HUES48 (cell line): ENCODE measurements at regions not wholly inside any gene's neighbourhood (a gene's known extent, or its start where the extent isn't known, plus 50 kb on each side); places are given as distances from the start of the nearest gene placed in this dataset.
"Not testable (repeated sequence)": the region's sequence is repeated elsewhere in the genome, so short reads cannot be mapped to it uniquely, and the experiment has no call there.

ENCODE experiments used
- H3K27ac ChIP-seq: one replicate; pipeline ENCODE4 v1.7.0; 2013; ENCODE audit warnings: low read depth, low read length, inconsistent platforms
- H3K27me3 ChIP-seq: 2 replicates; pipeline ENCODE4 v1.6.1; 2013; ENCODE audit warnings: mild to moderate bottlenecking, low read length; ENCODE audit not compliant: control insufficient read depth, insufficient read depth
- H3K36me3 ChIP-seq: 2 replicates; pipeline ENCODE4 v1.6.1; 2013; ENCODE audit warnings: low read length; ENCODE audit not compliant: control insufficient read depth, insufficient read depth
- H3K4me1 ChIP-seq: 2 replicates; pipeline ENCODE4 v1.6.1; 2013; ENCODE audit warnings: mild to moderate bottlenecking, low read length; ENCODE audit not compliant: control insufficient read depth, insufficient read depth
- H3K4me3 ChIP-seq: 2 replicates; pipeline ENCODE4 v1.5.1; 2013; ENCODE audit warnings: mild to moderate bottlenecking, low read depth, low read length
- H3K9ac ChIP-seq: 2 replicates; pipeline ENCODE4 v1.6.1; 2013; ENCODE audit warnings: mild to moderate bottlenecking, low read depth, low read length, moderate library complexity
- H3K9me3 ChIP-seq: 2 replicates; pipeline ENCODE4 v1.6.1; 2013; ENCODE audit warnings: low read length; ENCODE audit not compliant: control insufficient read depth, insufficient read depth

DNA sequence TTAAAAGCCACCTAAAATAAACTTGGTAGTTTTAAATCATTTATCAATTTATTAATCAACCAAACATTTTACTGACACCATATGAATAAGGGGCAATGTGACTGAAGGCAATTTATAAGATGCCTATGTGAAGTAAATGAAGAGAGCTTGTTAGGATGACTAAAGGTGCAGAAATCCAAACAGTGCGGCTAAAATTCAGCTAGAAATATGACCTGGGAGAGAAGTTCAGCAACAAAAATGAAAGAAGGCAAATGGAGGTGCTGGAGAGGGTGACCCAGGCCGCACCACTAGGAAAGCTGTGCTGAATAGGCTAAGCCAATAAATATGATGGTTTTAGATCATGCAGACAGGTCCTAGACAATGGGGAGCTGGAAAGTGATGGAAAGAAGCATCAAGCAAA is 403.7 kb downstream of the BTG1 start:
- no peaks in the 10 kb centered on the region for H3K9me3 ChIP-seq
- H3K27me3 ChIP-seq = no peaks in the 10 kb centered on the region
- H3K9ac ChIP-seq = no peak overlapping the region
- H3K4me1 ChIP-seq = peaks cover 7% of the 10 kb centered on the region; the same call in 1 of the 2 replicates
- no peak overlapping the region for H3K4me3 ChIP-seq
- H3K36me3 ChIP-seq = no peaks in the 10 kb centered on the region
- no peak overlapping the region for H3K27ac ChIP-seq

DNA sequence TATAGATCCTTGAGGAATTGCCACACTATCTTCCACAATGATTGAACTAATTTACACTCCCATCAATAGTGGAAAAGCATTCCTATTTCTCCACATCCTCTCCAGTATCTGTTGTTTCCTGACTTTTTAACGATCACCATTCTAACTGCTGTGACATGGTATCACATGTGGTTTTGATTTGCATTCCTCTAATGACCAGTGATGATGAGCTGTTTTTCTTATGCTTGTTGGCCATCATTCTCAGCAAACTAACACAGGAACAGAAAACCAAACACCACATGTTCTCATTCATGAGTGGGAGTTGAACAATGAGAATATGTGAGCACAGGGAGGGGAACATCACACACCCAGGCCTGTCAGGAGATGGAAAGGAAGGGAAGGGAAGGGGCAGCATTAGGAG is 411.8 kb downstream of the BTG1 start:
- not testable (repeated sequence) for H3K4me1 ChIP-seq, H3K9me3 ChIP-seq, H3K36me3 ChIP-seq, H3K27ac ChIP-seq, H3K4me3 ChIP-seq, H3K9ac ChIP-seq, H3K27me3 ChIP-seq

DNA sequence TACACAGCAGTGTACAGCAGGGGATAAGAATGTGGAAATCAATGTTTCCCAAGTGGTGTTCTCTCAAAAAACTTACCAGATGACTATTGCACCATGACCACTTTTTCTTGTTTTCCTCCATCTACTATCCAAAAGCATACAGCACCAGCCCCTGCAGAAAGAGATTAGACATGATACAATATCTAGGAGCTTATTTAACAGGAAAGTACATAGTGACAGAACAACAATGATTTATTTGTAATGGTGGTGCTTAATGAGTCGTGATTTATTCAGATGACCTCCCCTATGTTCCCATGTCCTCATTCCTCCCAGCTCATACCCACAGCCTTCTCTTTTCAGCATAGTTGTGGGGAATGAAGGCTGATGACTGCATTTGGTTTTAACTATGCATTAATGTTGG is 413.6 kb downstream of the BTG1 start:
- Histone ChIP-seq H3K27me3 (no peaks in the 10 kb centered on the region), H3K27ac (no peak overlapping the region), H3K36me3 (no peaks in the 10 kb centered on the region), H3K9ac (no peak overlapping the region), H3K4me3 (no peak overlapping the region), H3K9me3 (no peaks in the 10 kb centered on the region), H3K4me1 (no peaks in the 10 kb centered on the region)

DNA sequence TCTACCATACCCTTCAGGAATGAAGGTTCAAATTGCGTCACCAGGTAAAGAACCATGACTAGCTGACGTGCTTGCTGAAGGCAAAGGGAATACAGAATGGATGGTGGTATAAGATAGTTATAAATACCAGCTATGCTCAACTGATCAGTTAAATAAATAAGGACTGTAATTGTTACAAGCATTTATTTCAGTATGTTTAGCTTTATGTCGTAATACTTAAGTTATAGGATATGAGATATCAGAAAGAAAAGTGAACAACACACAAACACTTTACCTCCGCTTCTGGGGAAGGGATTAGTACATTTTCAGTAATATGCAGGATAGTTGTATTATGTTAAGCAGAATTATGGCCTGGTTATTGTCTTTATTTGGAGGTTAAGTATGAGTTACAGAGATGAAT is 416.1 kb downstream of the BTG1 start:
- H3K4me1 ChIP-seq = no peaks in the 10 kb centered on the region
- H3K27ac ChIP-seq = no peak overlapping the region
- H3K27me3 ChIP-seq = no peaks in the 10 kb centered on the region
- H3K9ac ChIP-seq = no peak overlapping the region
- no peaks in the 10 kb centered on the region for H3K36me3 ChIP-seq
- H3K9me3 ChIP-seq = no peaks in the 10 kb centered on the region
- no peak overlapping the region for H3K4me3 ChIP-seq

DNA sequence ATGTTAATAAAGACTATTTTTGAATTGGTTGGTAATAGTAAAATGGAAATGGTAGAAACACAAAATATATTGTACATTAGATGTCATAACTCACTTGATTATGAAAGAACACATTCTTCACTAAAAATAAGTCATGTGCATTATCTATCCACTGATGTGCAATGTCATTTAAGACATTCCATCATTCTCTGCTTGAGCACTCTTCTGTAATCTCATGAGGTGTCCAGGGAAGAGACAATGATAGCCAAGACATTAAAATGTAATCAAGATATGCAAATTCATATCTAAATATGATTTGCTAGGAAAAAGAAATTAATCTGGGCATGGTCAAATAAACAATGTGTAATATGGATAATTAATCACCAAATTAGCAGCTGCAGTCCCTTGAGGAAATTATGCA is 422.5 kb downstream of the BTG1 start:
- Histone ChIP-seq H3K4me3 (no peak overlapping the region), H3K9me3 (no peaks in the 10 kb centered on the region), H3K27ac (no peak overlapping the region), H3K4me1 (no peaks in the 10 kb centered on the region), H3K36me3 (no peaks in the 10 kb centered on the region), H3K9ac (no peak overlapping the region), H3K27me3 (no peaks in the 10 kb centered on the region)

DNA sequence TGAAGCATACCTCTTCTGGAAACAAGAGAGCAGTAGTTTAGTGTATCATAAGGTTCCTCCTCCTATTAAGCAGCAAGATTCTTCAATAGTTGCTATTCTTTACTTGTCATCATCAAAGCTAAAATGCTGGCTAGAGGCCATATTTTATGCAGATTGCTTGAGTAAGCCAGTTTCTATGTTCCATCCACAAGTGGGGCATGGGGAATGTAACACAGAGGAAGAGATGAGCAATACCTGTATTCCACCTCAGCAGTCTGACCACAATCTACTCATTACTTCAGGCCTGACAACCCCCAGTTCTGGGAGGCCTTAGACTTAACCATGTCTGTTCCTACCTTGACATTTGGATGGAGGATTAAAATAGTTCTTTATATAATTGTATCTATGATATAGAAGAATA is 423.6 kb downstream of the BTG1 start:
- Histone ChIP-seq H3K4me1 (no peaks in the 10 kb centered on the region), H3K4me3 (no peak overlapping the region), H3K27ac (no peak overlapping the region), H3K36me3 (no peaks in the 10 kb centered on the region), H3K9me3 (no peaks in the 10 kb centered on the region), H3K9ac (no peak overlapping the region), H3K27me3 (no peaks in the 10 kb centered on the region)

DNA sequence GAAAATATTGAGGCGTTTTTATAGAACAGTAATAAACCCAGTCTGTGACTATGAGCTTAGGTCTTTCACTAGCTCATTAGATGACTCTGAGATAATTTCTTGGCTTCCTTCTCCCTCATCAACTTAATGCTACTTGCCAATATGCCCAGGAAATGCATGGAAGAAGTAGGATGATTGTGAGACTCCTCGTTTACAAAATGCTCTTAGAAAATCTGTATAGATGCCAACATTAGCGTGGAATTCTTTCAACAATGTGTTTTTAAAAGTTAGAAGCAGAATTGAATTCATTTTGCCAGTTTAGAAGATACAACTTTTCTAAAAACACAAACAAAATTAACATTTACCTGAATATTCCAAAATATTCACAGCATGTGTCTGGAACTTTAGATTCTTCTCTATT is 424.6 kb downstream of the BTG1 start:
- Histone ChIP-seq H3K9me3 (no peaks in the 10 kb centered on the region), H3K4me1 (no peaks in the 10 kb centered on the region; the same call in 1 of the 2 replicates), H3K27me3 (no peaks in the 10 kb centered on the region), H3K4me3 (no peak overlapping the region), H3K27ac (no peak overlapping the region), H3K9ac (no peak overlapping the region), H3K36me3 (no peaks in the 10 kb centered on the region)

DNA sequence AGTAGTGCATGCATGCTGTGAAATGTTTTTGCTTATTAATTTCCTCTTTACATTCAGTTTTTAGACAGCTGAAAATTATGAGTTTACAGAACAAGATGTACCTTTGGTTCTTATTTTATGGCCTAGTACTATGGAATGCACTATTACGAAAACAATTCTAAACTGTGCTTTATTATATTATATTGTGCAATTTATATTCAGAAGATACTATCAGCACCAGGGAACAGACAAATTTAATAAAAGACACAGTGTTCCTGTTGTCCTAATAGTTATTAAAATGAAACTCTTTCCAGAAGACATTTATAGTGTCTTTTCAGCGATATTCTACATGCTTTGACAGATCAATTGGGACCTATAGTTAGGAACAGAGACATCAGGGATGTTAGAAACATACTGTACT is 427.3 kb downstream of the BTG1 start:
- H3K27me3 ChIP-seq = no peaks in the 10 kb centered on the region
- H3K9me3 ChIP-seq = no peaks in the 10 kb centered on the region
- no peaks in the 10 kb centered on the region for H3K36me3 ChIP-seq
- no peak overlapping the region for H3K4me3 ChIP-seq
- no peak overlapping the region for H3K9ac ChIP-seq
- H3K4me1 ChIP-seq = no peaks in the 10 kb centered on the region; the same call in 1 of the 2 replicates
- no peak overlapping the region for H3K27ac ChIP-seq

DNA sequence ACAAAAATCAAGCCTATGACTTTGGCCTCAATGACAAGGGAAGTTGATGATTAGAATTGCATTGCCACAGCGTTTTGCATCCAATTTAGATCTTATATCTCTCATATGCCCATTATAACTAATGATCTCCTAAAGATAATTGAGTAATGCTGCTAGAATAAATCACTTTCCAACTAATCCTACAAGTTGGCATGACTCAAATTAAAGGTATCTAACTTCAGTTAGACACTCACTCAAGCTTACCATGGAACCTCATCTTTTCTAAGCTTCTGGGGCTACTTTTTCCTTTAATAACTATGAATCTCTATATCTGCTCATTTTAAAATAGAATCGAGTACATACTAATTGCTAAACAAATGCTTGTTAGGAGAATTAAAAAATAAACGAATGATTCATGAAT is 427.8 kb downstream of the BTG1 start:
- Histone ChIP-seq H3K27ac (no peak overlapping the region), H3K9ac (no peak overlapping the region), H3K4me3 (no peak overlapping the region), H3K36me3 (no peaks in the 10 kb centered on the region), H3K9me3 (no peaks in the 10 kb centered on the region), H3K4me1 (no peaks in the 10 kb centered on the region; the same call in 1 of the 2 replicates), H3K27me3 (no peaks in the 10 kb centered on the region)

DNA sequence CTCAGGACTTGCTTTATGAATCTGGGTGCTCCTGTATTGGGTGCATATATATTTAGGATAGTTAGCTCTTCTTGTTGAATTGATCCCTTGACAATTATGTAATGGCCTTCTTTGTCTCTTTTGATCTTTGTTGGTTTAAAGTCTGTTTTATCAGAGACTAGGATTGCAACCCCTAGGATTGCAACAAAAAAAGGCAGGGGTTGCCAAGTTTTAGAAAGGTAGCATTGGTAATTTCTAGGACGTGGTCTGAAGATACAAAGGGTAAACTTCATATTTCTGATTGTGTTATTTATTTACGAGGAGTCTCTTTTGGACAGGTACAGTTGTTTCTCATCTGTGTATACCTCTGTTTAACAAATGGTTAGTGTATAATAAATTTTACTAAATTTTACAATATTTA is 433.7 kb downstream of the BTG1 start:
- H3K9me3 ChIP-seq, H3K27ac ChIP-seq, H3K9ac ChIP-seq, H3K36me3 ChIP-seq, H3K4me1 ChIP-seq, H3K27me3 ChIP-seq, H3K4me3 ChIP-seq: not testable (repeated sequence)

DNA sequence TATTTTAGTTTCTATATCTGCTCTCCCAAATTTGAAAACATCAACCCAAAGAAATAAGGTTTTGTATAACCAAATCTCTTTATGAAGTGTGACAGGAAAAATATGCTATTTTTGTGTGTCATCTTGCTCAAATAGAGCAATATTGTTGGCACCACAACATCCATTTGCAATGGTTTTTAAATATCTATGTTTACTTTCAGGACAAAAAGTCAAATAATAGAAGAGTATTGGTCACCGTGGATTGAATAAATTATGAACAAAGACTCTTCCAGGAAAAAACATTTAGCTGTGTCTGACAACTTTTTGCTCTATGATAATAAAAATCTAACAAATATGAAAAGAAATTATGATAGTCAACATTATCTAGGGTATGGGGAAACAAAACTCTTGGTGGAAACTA is 439.2 kb downstream of the BTG1 start:
- Histone ChIP-seq H3K9ac (no peak overlapping the region), H3K4me3 (no peak overlapping the region), H3K4me1 (no peaks in the 10 kb centered on the region), H3K36me3 (no peaks in the 10 kb centered on the region), H3K9me3 (no peaks in the 10 kb centered on the region), H3K27ac (no peak overlapping the region), H3K27me3 (no peaks in the 10 kb centered on the region)

DNA sequence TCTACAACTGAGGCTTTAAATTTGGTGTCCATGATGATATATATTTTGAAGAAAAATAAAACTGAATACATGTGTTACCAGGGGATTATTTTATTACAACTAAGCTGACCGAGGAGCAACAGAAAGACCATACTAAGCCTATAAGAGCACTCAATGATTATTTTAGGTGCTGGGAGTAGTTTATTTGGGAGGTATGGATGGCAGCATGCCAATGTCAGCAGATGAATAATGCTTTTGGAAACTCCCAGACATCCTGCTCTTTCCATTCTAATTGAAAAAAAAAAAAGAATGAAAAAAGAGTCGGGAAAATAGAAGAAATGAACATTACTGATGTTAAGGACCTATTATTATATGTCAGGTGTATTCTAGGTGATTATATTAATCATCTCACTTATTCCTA is 441.2 kb downstream of the BTG1 start:
- no peaks in the 10 kb centered on the region for H3K4me1 ChIP-seq
- no peaks in the 10 kb centered on the region for H3K9me3 ChIP-seq
- H3K27me3 ChIP-seq = no peaks in the 10 kb centered on the region
- no peak overlapping the region for H3K4me3 ChIP-seq
- no peak overlapping the region for H3K9ac ChIP-seq
- H3K36me3 ChIP-seq = no peaks in the 10 kb centered on the region
- H3K27ac ChIP-seq = no peak overlapping the region
